UCSD-AML1 (cell line): ENCODE measurements at regions not wholly inside any gene's neighbourhood (a gene's known extent, or its start where the extent isn't known, plus 50 kb on each side); places are given as distances from the start of the nearest gene placed in this dataset.

Source experiments
- DNase-seq: peaks from one replicate; lab custom pipeline; 2025; ENCODE audit not compliant: unreplicated experiment; lab: John Stamatoyannopoulos, UW

DNA sequence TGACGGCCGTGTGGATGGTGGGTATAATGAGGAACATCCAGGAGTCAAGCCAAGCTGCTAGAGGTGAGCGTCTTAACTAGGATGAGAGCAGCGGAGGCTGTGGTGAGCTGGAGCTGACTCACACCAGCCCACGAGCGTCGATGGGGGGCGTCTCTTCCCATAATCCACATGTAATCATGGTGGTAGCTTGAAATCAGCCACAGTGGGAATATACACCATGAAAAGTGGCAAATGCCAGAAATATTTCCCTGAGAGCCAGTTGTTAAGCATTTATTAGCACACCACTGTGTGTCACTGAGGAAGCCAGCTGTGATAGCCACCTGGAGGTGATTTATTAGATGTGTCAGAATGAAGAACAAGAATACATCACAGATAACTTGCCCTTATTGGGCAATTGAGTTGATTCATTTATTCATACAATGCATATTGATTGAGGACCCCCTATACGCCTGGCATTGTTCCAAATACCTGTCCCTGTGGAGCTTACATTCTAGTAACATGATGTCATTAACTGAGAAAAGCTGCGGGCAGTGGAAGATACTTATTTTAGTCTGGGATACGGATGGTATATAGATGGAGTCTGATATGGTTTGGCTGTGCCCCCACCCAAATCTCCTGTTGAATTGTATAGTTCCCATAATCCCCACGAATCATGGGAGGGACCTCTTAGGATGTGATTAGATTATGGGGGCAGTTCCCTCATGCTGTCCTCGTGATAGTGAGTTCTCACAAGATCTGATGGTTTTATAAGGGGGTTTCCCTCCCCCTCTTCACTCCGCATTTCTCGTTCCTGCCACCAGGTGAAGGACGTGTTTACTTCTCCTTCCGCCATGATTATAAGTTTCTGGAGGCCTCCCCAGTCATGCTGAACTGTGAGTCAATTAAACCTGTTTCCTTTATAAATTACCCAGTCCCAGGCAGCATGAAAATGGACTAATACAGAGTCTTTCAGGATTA lies 473.4 kb downstream of the METTL15 start:
- DNase-seq, result no peak

DNA sequence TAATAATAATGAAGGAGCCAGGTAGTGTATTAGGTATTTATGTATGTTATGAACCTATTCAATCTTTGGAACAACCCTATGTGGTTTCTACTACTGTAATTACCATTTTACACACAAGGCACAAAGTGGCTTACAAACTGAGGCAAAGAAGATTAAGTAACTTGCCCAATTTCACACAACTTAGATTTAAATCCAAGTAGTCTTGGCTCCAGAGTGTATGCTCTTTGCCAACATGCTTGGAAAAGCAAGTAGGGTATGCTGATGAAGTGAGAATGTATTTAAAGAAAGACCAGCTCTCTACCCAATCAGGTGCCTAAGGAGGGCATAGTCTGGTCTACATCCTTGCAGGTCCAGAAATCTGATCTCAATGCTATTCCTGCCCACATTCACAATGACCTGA lies 463.2 kb downstream of the METTL15 start:
- no peak for DNase-seq

DNA sequence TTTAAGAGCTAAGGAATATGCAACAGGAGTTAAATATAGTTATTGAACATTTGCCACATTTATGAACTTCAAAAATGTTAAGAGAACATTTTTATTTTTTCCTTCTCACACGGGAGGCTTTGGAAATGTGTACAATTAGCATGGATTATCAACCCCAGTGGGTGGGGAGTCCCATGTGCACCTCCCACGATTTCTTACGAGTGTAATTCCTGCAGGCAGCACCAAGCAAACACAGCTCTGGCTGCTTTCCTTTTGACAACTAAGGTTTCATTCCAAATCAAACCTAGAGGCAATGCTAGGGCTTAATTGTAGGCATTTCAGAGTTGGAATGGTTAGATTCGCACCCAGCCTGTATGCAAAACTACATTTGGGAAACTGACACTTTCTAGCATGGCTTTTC lies 460.9 kb downstream of the METTL15 start:
- DNase-seq, result no peak

DNA sequence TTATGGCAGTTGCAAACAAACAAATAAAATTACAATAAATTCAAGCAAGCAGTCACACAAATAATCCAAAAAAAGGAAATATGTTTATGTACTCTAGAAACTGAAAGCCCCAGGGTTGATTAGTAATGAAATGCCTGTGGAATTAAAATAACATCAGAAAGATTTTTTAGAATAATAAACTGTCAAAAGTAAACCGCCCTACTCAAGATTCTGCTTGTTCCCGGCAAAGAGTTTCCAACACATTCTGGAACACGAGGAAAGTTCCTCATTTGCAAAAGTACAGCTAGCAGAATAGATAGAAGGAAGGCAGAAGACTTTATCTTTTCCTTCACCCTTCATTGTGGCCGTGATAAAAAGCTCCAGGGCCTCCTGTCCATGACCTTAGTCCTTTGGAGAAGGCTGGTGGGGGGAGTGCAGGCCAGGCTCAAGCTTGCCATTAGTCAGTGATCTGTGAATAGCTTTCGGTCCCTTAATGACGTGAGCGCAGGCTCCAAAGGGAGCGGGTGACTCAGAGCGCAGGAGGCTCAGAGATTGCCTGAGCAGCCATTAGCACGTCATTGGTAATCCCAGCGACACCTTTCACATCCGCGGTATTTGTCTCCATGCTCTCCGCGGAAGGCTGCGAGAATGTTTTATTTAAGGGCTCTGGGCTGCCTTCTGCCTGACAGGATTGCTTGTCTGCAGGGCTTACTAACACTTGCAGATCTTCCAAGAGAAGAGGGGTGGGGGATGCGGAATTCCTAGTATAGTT lies 458.3 kb downstream of the METTL15 start:
- no peak for DNase-seq

DNA sequence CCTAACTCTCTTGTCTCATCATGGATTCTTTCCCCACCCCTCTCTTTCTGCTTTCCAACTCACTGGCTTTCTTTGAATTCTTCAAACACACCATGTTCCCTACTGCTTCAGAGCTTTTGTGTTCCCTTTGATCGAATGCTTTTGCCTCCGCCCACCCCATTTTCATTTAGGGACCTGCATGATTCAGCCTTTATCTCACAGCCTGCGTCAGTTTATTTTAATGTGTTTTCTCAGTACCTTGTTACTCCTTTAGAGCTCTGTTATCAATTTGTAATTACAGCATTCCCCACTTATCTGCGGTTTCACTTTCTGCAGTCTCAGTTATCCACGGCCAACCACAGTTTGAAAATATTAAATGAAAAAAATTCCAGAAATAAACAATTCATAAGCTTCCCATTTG lies 451.3 kb downstream of the METTL15 start:
- no peak for DNase-seq

DNA sequence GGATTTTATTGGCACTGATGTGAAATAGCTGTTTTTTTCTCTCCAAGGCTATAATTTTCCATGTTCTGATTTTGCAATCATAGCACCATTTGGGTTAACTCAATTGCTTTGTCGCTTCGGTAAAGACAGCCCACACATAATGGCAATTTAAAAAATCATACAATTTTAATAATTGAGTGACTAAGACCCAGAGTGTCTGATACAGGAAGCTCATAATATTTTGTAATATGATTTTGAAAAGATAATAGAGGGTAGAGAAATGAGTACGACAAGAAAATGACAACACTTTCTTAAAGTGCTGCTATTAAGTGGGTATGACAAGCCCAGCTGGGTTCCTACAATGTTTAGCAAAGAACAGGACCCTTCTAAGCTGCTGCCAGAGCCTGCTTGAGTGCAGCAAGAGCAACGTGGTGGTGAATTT lies 439.1 kb downstream of the METTL15 start:
- no peak for DNase-seq

DNA sequence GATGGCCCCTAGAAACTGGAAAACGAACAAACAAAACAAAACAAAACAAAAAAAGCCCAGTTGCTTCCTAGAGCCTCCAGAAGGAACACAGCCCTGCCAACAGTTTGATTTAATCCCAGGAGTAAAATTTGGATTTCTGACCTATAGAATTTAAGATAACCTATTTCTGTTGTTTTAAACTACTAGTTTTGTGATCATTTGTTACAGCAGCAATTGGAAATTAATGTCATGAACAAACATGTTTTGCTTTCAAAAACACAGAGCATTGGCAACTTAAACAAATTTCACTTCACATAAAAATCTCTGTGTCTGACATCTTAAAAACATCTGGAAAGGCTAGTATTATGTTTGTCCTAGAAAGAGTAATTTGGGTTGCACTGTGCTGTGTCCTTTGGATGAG lies 437.3 kb downstream of the METTL15 start:
- no peak for DNase-seq

DNA sequence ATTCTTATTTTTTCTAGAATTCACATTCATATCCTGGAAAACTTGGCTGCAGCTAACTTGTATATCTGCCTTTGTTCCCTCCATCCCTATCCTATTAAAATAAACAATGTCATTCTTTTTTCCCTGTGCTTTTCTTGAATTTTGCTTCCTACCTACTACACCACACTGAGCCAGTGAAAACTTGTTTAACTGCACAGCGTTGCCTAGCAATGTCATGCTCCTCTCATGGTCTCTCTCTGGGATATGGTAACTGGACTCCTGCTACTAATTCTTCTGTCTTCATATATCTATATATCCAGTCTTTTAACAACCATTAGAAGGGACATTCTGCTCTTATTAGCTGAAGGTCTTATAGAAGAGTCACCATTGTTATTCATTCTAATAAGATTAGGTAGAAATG lies 434.4 kb downstream of the METTL15 start:
- DNase-seq, result no peak

DNA sequence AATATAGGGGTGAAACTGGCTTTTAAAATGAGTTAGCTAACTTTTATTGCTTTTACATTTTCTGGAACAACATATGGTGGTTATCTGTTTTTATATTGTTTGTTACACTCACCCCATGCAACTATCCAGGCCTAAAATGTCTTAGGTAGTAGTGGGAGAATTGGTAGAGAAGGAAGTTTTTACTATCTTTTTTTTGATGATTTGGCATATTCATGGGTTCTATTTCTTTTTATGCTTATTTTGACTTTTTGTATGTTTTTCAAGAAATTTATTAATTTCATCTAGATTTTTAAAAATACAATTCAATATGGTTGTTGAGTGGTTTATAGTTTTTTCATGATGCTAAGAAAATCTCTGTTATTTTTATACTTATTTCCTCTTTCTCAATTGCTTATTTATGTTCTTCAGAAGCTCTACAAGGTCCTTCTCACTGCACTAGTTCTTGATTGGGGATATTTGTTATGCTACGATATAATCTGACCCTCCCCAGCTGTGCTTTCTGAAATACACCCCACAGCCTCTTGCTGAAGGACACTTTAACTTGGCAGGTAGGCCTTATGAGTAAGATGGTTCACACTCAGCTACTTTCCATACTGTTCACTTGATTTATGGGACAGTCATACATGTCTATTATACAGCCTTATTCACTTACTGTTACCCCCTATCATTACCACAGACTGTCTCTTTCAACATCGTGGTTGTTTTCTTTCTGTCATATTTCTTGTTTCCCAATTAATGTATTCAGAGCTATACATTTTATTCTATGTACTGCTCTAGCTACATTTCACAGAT lies 431.2 kb downstream of the METTL15 start:
- DNase-seq, result no peak

DNA sequence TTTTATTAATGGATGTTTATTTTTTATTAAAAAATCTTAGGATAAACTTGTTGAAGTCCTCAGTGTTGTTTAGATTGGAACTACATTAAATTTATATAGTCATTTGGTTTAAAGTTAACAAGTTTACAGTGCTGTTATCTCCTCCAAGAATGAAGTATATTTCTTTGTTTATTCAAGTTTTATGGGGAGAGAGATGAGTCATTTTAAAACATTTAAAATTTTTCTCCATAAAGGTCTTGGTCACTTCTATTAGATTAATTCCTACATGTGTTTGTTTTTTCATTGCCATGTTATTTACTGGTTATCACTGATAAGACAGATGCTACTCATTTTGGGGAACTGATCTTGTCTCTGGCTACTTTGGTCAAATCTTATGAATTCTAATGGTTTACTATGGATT lies 429.6 kb downstream of the METTL15 start:
- no peak for DNase-seq

DNA sequence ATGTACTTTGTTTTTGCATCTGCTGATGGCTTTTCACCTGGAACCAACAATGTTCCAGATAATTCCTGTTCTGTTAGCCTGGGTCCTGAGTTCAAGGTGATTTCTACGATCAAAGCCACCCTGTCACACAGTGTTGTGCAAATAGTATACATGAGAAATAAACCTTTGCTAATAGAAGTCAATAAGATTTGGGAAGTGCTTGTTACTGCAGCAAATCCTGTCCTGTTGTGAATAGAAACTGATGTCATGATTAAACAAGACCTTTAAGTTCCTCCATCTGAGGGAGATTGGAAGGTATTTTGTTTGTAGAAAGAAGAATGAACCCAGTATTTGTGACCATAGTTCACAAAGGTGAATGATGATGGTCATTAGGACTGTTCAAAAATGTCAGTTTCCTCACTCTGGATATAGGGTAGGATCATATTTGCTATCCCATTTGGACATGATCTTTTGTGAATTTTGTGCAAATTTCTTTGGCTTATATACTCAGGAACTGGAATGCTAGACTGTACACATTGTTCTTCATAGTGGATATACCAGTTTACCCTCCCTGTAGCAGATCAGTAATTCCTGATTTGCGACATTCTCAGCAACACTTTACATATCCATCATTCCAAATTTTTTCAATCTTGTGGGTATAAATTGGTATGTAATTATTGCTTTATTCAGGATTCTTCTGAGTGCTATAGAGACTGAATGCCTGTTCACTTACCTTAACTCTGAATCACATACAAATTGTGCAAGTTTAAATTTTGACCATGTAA lies 428.5 kb downstream of the METTL15 start:
- DNase-seq, result no peak

DNA sequence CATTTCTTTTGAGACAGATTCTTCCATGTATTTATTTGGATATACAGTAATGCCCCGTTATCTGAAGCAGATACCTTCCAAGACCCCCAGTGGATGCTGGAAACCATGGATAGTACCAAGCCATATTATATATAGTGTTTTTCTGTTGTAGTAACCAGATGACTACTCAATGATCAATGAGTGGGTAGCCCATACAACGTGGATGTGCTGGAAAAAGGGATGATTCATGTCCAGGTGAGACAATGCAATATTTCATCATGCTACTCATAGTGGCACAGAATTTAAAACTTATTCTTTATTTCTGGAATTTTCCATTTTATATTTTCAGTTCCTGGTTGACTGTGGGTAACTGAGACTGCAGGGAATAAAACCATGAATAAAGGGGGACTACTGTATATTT lies 427.5 kb downstream of the METTL15 start:
- no peak for DNase-seq

DNA sequence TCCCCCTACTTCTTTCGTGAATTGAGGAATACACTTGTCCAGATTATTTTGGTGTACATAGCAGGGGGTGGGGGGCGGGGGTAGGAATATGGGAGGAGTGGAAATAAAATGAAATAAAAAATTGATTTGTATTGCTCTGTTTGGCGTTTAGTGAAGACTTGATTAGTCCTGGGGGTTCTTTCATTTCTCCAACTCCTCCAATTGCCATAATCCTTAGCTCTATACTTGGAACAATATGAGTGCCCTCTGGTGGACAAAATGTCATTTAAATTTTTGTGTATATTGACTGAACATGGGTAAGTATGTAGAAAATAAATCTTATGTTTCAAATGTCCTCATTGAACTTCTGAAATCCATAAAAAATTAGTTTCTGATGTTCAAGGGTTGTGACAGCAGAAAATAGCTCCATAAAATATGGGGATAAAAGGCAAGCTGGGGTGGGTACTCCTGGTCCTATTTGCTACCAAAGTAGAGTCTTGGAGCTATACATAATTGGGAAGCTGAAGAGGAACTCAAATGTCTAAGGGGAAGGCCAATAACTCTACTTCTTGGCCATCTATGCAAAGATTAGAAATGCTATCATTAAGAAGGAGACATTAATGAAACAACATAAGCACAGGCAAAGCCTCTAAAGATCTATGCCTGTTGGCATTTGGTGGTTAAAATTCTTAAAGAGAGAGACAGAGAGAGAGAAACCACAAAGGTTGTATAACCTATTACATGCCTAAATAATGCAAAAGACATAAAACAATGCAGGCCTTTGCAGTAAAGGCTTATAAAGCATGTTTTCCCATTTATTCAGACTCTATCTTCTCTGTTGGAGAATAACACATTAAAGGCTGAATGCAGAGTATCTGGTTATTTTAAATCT lies 421.6 kb downstream of the METTL15 start:
- no peak for DNase-seq

DNA sequence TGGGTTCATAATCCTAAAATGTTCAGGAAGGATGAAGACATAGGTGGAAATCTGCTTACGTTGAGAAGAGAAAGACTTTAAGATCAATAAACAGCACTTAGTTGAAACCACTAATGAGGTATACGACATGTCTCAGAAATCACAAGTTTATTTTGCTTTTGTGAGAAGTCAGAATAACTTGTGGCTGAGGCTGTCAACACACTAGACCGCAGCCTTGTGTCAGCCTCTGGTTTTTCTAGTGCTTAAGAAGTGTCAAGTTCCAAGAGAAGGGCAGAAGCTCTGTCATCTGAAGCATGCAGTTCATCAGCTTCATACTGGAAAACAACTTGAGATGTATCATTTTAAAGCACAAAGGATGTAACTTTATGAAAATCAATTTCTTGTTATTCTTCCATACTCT lies 420.9 kb downstream of the METTL15 start:
- DNase-seq, result no peak

DNA sequence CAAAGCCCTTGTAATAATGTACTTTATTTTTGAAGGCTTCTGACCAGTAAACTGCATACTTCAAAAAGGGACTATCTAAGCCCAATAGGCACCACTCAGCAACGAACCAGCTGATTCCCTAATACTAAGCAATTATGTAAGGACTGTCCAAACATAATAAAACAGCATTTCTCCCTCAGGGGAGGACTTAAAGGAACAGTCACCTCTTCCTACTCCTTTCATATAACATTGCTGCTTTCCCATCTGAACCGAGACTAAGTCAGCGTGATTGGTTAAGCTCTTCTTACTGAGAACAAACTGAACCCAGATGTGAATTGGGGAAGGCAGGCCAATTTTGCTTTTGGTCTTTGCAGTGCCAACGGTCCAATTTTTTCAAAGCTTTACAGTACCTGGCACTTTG lies 420.0 kb downstream of the METTL15 start:
- no peak for DNase-seq

DNA sequence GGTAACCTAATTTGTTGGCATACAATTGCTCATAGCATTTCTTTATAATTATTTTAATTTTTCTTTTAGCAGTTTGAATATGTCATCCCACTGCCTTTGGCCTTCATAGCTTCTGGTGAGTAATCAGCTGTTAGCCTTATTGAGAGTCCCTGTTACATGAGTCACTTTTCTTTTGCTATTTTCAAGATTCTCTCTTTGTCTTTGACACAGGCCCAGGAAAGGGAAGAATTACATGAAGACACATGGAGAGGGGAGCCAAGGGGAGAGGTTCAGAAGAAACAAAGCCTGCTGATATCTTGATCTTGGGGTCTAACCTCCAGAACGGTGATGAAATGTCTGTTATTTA lies 418.2 kb downstream of the METTL15 start:
- DNase-seq, result no peak

DNA sequence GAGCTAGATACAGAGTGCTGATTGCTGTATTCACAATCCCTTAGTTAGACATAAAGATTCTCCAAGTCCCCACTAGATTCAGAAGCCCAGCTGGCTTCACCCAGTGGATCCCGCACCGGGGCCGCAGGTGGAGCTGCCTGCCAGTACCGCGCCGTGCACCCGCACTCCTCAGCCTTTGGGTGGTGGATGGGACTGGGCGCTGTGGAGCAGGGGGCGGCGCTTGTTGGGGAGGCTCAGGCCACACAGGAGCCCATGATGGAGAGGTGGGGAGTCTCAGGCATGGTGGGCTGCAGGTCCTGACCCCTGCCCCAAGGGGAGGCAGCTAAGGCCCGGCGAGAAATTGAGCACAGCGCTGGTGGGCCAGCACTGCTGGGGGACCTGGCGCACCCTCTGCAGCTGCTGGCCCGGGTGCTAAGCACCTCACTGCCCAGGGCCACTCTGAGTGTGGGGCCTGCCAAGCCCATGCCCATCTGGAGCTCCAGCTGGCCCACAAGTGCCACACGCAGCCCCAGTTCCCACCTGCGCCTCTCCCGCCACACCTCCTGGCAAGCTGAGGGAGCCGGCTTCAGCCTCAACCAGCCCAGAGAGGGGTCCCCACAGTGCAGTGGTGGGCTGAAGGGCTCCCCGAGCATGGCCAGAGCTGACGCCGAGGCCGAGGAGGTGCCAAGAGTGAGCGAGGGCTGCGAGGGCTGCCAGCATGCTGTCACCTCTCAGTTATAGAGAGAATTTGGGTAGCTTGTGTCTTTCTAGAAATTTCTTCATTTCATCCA lies 417.6 kb downstream of the METTL15 start:
- DNase-seq, result no peak

DNA sequence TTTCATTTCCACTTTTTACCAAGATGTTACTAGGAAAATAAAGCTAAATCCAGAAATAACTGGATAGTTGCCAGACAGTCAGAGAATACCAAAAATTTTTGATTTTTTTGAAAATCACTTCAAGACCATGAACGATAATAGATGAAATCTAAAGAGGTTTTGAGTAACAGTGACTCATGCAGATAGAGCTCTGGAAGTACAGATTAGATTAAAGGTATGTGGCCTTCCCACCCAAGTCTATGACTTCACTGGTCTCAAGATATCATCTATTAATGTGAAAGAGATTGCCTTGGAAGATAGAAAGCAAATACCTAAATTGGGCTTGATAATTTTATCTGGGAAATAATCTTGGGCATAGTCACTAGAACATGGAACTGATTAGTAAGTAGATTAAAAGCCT lies 415.9 kb downstream of the METTL15 start:
- DNase-seq, result no peak

DNA sequence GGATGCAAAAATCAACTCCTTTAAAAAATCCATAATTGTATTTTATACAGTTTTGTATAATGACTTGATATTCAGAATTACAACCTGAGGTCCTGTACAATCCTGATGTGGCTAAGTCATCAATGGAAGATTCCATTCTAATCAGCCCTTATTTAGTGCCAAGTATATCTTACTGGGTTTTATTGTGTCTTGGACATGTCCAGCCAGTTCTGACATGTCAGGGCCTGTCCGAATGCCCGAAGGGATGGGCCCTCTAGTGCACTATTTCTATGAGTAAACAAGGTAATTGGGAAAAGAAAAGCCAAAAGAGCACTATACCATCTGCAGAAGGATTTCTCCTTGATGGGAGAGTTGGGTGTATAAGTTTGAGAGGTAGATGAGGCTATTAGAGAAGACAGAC lies 412.9 kb downstream of the METTL15 start:
- no peak for DNase-seq
